GM23338 (cell line): ENCODE measurements at regions not wholly inside any gene's neighbourhood (a gene's known extent, or its start where the extent isn't known, plus 50 kb on each side); places are given as distances from the start of the nearest gene placed in this dataset.

Source experiments
- ATAC-seq: fragments of 200-7000 bp; cut with Tn5 transposase; 3 replicates; pipeline ENCODE4 v1.9.1; 2020
- DNase-seq: peaks from one replicate; pipeline ENCODE4 v3.0.0-alpha.2; 2015; ENCODE audit warnings: low spot score
- H2AFZ ChIP-seq: fragments of 200-600 bp; sonication (generic); 2 replicates; pipeline ENCODE4 v1.8.0; 2016; ENCODE audit warnings: antibody characterized with exemption, mild to moderate bottlenecking, moderate library complexity
- H3F3A ChIP-seq: fragments of 200-600 bp; sonication (generic); replicated peaks from 2 replicates; pipeline ENCODE4 v1.8.0; 2017; ENCODE audit warnings: antibody characterized with exemption, mixed run types, low read depth
- H3K27ac ChIP-seq: fragments of 200-600 bp; sonication (generic); 2 replicates; pipeline ENCODE4 v1.6.1; 2016; ENCODE audit warnings: low read depth
- H3K27me3 ChIP-seq: fragments of 200-600 bp; sonication (generic); 2 replicates; pipeline ENCODE4 v1.8.0; 2016; ENCODE audit warnings: mild to moderate bottlenecking, mixed run types, moderate library complexity; ENCODE audit not compliant: insufficient read depth
- H3K36me3 ChIP-seq: fragments of 200-600 bp; sonication (generic); 2 replicates; pipeline ENCODE4 v1.8.0; 2016; ENCODE audit warnings: mild to moderate bottlenecking; ENCODE audit not compliant: insufficient read depth
- H3K4me1 ChIP-seq: fragments of 200-600 bp; sonication (generic); 2 replicates; pipeline ENCODE4 v1.8.0; 2016; ENCODE audit warnings: mild to moderate bottlenecking, moderate library complexity; ENCODE audit not compliant: insufficient read depth
- H3K4me2 ChIP-seq: fragments of 200-600 bp; sonication (generic); 2 replicates; pipeline ENCODE4 v1.7.1; 2017; ENCODE audit warnings: mixed run types
- H3K4me3 ChIP-seq: fragments of 200-600 bp; sonication (generic); 2 replicates; pipeline ENCODE4 v1.6.1; 2016; ENCODE audit warnings: mixed run types
- H3K79me2 ChIP-seq: fragments of 200-600 bp; sonication (generic); replicated peaks from 2 replicates; pipeline ENCODE4 v1.8.0; 2017; ENCODE audit warnings: mild to moderate bottlenecking; ENCODE audit not compliant: insufficient read depth
- H3K9me2 ChIP-seq: fragments of 200-600 bp; sonication (generic); 2 replicates; pipeline ENCODE4 v1.8.0; 2017; ENCODE audit not compliant: insufficient read depth
- H4K20me1 ChIP-seq: fragments of 200-600 bp; sonication (generic); replicated peaks from 2 replicates; pipeline ENCODE4 v1.8.0; 2017; ENCODE audit warnings: mild to moderate bottlenecking; ENCODE audit not compliant: insufficient read depth
- H3K27ac Mint-ChIP-seq: 2 replicates; pipeline ENCODE4 v1.8.0; 2020; ENCODE audit warnings: inconsistent platforms, mild to moderate bottlenecking, moderate library complexity, mixed read lengths
- H3K27me3 Mint-ChIP-seq: 3 replicates; pipeline ENCODE4 v1.8.0; 2022; ENCODE audit warnings: low read depth, mild to moderate bottlenecking, moderate library complexity, mixed read lengths, inconsistent platforms; ENCODE audit not compliant: insufficient read depth, poor library complexity
- H3K36me3 Mint-ChIP-seq: 3 replicates; pipeline ENCODE4 v1.8.0; 2021; ENCODE audit warnings: low read depth, mild to moderate bottlenecking, inconsistent platforms, moderate library complexity, mixed read lengths
- H3K4me1 Mint-ChIP-seq: 3 replicates; pipeline ENCODE4 v1.8.0; 2020; ENCODE audit warnings: mild to moderate bottlenecking, inconsistent platforms, mixed read lengths
- H3K4me3 Mint-ChIP-seq: 3 replicates; pipeline ENCODE4 v1.8.0; 2021; ENCODE audit warnings: moderate library complexity, mild to moderate bottlenecking, inconsistent platforms, mixed read lengths
- H3K9me3 Mint-ChIP-seq: 3 replicates; pipeline ENCODE4 v1.8.0; 2020; ENCODE audit warnings: moderate library complexity, mild to moderate bottlenecking, inconsistent platforms, mixed read lengths
- CREB1 ChIP-seq: fragments of 250-450 bp; sonication (Bioruptor Pico); IDR thresholded peaks from 2 replicates; pipeline ENCODE4 v1.5.0; 2020; ENCODE audit warnings: low read depth, mild to moderate bottlenecking, moderate library complexity
- EZH2 ChIP-seq: fragments of 200-600 bp; sonication (generic); IDR thresholded peaks from one replicate; pipeline ENCODE4 v1.8.0; 2017; ENCODE audit warnings: antibody characterized with exemption, mild to moderate bottlenecking, low read depth; ENCODE audit not compliant: unreplicated experiment
- EZH2phosphoT487 ChIP-seq: fragments of 200-600 bp; sonication (generic); IDR thresholded peaks from one replicate; pipeline ENCODE4 v1.8.1; 2018; ENCODE audit warnings: antibody characterized with exemption; ENCODE audit not compliant: unreplicated experiment
- NANOG ChIP-seq: IDR thresholded peaks from 2 replicates; pipeline ENCODE4 v1.6.1; 2016; ENCODE audit warnings: antibody characterized with exemption, borderline replicate concordance
- POLR2AphosphoS5 ChIP-seq: IDR thresholded peaks from 2 replicates; pipeline ENCODE4 v1.6.1; 2016; ENCODE audit warnings: antibody characterized with exemption, low read depth
- REST ChIP-seq: IDR thresholded peaks from one replicate; pipeline ENCODE4 v1.6.1; 2018; ENCODE audit warnings: antibody characterized with exemption; ENCODE audit not compliant: unreplicated experiment
- ZNF114 ChIP-seq: fragments of 250-450 bp; sonication (Bioruptor Pico); IDR thresholded peaks from 2 replicates; pipeline ENCODE4 v1.5.0; 2020; ENCODE audit warnings: mild to moderate bottlenecking, moderate library complexity
- ZNF331 ChIP-seq: fragments of 250-450 bp; sonication (Bioruptor Pico); IDR thresholded peaks from 2 replicates; pipeline ENCODE4 v1.5.0; 2020; ENCODE audit warnings: low read depth, mild to moderate bottlenecking, moderate library complexity
- ZNF462 ChIP-seq: fragments of 250-450 bp; sonication (Bioruptor Pico); IDR thresholded peaks from 2 replicates; pipeline ENCODE4 v1.5.0; 2020; ENCODE audit warnings: mild to moderate bottlenecking, moderate library complexity
- TF ChIP-seq, protein P1 (sequence below): IDR thresholded peaks from 2 replicates; pipeline ENCODE4 v1.6.1; 2016; ENCODE audit warnings: antibody characterized with exemption

DNA sequence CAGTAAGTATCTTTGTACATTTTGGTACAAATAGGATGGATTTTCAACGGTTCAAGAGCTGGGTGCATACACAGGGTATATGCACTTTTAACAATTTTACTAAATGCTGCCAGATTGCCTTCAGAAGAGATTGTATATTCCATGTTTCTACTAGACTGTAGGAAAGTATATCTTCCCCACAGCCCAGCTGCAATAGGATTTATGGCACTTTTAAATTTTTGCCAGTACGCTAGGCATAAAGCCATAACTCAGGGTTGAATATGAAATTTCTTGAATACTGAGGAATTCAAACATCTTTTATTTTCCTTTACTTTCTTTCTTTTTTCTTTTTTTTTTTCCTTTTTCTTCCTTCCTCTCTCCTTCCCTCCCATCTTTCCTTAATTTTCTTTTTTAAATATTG lies 78.7 kb upstream of the SULF2 start:
- ATAC-seq: no peak
- TF ChIP-seq ZNF331 (CRISPR knock-in tag) (no peak), CREB1 (CRISPR knock-in tag) (no peak), EZH2phosphoT487 (no peak), REST (no peak), EZH2 (no peak), NANOG (no peak), POLR2AphosphoS5 (no peak), ZNF114 (CRISPR knock-in tag) (no peak), ZNF462 (CRISPR knock-in tag) (no peak)
- TF ChIP-seq, protein P1, sequence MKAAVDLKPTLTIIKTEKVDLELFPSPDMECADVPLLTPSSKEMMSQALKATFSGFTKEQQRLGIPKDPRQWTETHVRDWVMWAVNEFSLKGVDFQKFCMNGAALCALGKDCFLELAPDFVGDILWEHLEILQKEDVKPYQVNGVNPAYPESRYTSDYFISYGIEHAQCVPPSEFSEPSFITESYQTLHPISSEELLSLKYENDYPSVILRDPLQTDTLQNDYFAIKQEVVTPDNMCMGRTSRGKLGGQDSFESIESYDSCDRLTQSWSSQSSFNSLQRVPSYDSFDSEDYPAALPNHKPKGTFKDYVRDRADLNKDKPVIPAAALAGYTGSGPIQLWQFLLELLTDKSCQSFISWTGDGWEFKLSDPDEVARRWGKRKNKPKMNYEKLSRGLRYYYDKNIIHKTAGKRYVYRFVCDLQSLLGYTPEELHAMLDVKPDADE: no peak
- no peaks in the 10 kb centered on the region for H3K36me3 Mint-ChIP-seq
- H3K4me1 Mint-ChIP-seq: no peaks in the 10 kb centered on the region
- Histone ChIP-seq H3K27ac (no peak overlapping the region), H3K36me3 (no peaks in the 10 kb centered on the region), H3K79me2 (no peaks in the 10 kb centered on the region), H3K9me2 (no peaks in the 10 kb centered on the region; the same call in 1 of the 2 replicates), H3K4me1 (no peaks in the 10 kb centered on the region), H3K4me3 (no peak overlapping the region), H2AFZ (no peak overlapping the region), H3K4me2 (no peak overlapping the region), H3K27me3 (no peaks in the 10 kb centered on the region), H3F3A (no peaks in the 10 kb centered on the region), H4K20me1 (no peaks in the 10 kb centered on the region)
- no peak overlapping the region for H3K27ac Mint-ChIP-seq
- DNase-seq: no peak
- H3K9me3 Mint-ChIP-seq: peaks cover 3% of the 10 kb centered on the region; the same call in 2 of the 3 replicates
- no peaks in the 10 kb centered on the region for H3K27me3 Mint-ChIP-seq
- H3K4me3 Mint-ChIP-seq: no peak overlapping the region
